ENCODE measurements at regions not wholly inside any gene's neighbourhood (a gene's known extent, or its start where the extent isn't known, plus 50 kb on each side); places are given as distances from the start of the nearest gene placed in this dataset.
"Not testable (repeated sequence)": the region's sequence is repeated elsewhere in the genome, so short reads cannot be mapped to it uniquely, and the experiment has no call there.

GRCh38 chr1:147062956-147063355 lies 109.3 kb downstream of the PRKAB2 start:
- Histone ChIP-seq H2AFZ (ENCODE audit: low read length) (no peak overlapping the region), H3K4me2 (ENCODE audit: low read length) (no peak overlapping the region), H3K9me2 (ENCODE audit: insufficient read depth, low read length) (no peaks in the 10 kb centered on the region), H3K4me1 (ENCODE audit: insufficient read depth, low read length, poor library complexity, severe bottlenecking) (no peaks in the 10 kb centered on the region), H3K9me3 (ENCODE audit: low read length) (peaks cover 9% of the 10 kb centered on the region; the same call in 1 of the 2 replicates), H3K36me3 (ENCODE audit: insufficient read depth, low read length) (no peaks in the 10 kb centered on the region), H4K20me1 (ENCODE audit: insufficient read depth, low read length) (no peaks in the 10 kb centered on the region), H3K27ac (ENCODE audit: low read depth, low read length, poor library complexity, severe bottlenecking) (no peak overlapping the region), H3K79me2 (ENCODE audit: insufficient read depth, low read depth, low read length) (no peaks in the 10 kb centered on the region), H3K4me3 (ENCODE audit: low read depth, low read length, poor library complexity, severe bottlenecking) (no peak overlapping the region)
- BruUV-seq (replicated peaks) = no TSS peak
- intact Hi-C loops (cut with micrococcal nuclease; ENCODE audit: unreplicated experiment) = no loop called here
- no peak for TF ChIP-seq EZH2phosphoT487 (IDR thresholded peaks at IDR 0.05; ENCODE audit: borderline replicate concordance, low read depth, low read length)
- TF ChIP-seq CTCF (conservative IDR thresholded peaks at IDR 0.05; ENCODE audit: low read length) = no peak
- CTCF ChIA-PET (ENCODE audit: unreplicated experiment) = interaction anchor here (0.6 kb wide), 1 partner anchor 18 kb away, joined by 3 read pairs; no protein-coding TSS in a partner anchor
- POLR2A ChIA-PET = interaction anchor here (0.7 kb wide), 1 partner anchor 21 kb away, joined by 3 read pairs; no protein-coding TSS in a partner anchor
- DNase-seq (ENCODE audit: low spot score) = no peak

- intact Hi-C loops (cut with micrococcal nuclease; ENCODE audit: unreplicated experiment); H3K4me2 ChIP-seq (ENCODE audit: low read length); DNase-seq (ENCODE audit: low spot score); H3K9me2 ChIP-seq (ENCODE audit: insufficient read depth, low read length); CTCF ChIA-PET (ENCODE audit: unreplicated experiment); H3K4me3 ChIP-seq (ENCODE audit: low read depth, low read length, poor library complexity, severe bottlenecking); H2AFZ ChIP-seq (ENCODE audit: low read length); BruUV-seq (replicated peaks); H3K79me2 ChIP-seq (ENCODE audit: insufficient read depth, low read depth, low read length); H4K20me1 ChIP-seq (ENCODE audit: insufficient read depth, low read length); POLR2A ChIA-PET; H3K36me3 ChIP-seq (ENCODE audit: insufficient read depth, low read length); H3K27ac ChIP-seq (ENCODE audit: low read depth, low read length, poor library complexity, severe bottlenecking); H3K4me1 ChIP-seq (ENCODE audit: insufficient read depth, low read length, poor library complexity, severe bottlenecking): not testable (repeated sequence)
- H3K9me3 ChIP-seq (ENCODE audit: low read length) = peaks cover 14% of the 10 kb centered on the region; the same call in 1 of the 2 replicates
These were observed 110.4 kb downstream of the PRKAB2 start for GRCh38 chr1:147061880-147062279.

- BruUV-seq (replicated peaks) = no TSS peak
These were observed 115.1 kb downstream of the NBPF12 start for GRCh38 chr1:147053269-147053668.

More at GRCh38 chr1:147053269-147053668, 115.1 kb downstream of the NBPF12 start:
- Histone ChIP-seq H3K4me1 (ENCODE audit: insufficient read depth, low read length, poor library complexity, severe bottlenecking) (peaks cover 35% of the 10 kb centered on the region), H3K36me3 (ENCODE audit: insufficient read depth, low read length) (no peaks in the 10 kb centered on the region; the same call in 1 of the 2 replicates), H3K79me2 (ENCODE audit: insufficient read depth, low read depth, low read length) (no peaks in the 10 kb centered on the region), H3K27ac (ENCODE audit: low read depth, low read length, poor library complexity, severe bottlenecking) (no peak overlapping the region), H3K4me3 (ENCODE audit: low read depth, low read length, poor library complexity, severe bottlenecking) (peak overlapping the region; percentile 9), H4K20me1 (ENCODE audit: insufficient read depth, low read length) (no peaks in the 10 kb centered on the region), H3K9me2 (ENCODE audit: insufficient read depth, low read length) (no peaks in the 10 kb centered on the region), H3K4me2 (ENCODE audit: low read length) (peak overlapping the region; percentile 30; the same call in 1 of the 2 replicates), H3K9me3 (ENCODE audit: low read length) (peaks cover 6% of the 10 kb centered on the region; the same call in 1 of the 2 replicates), H2AFZ (ENCODE audit: low read length) (peak overlapping the region; percentile 87; the same call in 1 of the 2 replicates)
- POLR2A ChIA-PET = interaction anchor here (1.5 to 2.8 kb wide), 2 partner anchors 10 to 14 kb away, joined by 3 to 18 read pairs; no protein-coding TSS in a partner anchor
- DNase-seq (ENCODE audit: low spot score) = no peak
- CTCF ChIA-PET (ENCODE audit: unreplicated experiment) = no interaction called here
- intact Hi-C loops (cut with micrococcal nuclease; ENCODE audit: unreplicated experiment) = no loop called here
- TF ChIP-seq CTCF (conservative IDR thresholded peaks at IDR 0.05; ENCODE audit: low read length) (no peak), EZH2phosphoT487 (IDR thresholded peaks at IDR 0.05; ENCODE audit: borderline replicate concordance, low read depth, low read length) (no peak)

Measured in OCI-LY7 (cell line).